RCC 7860 (cell line): ENCODE measurements at regions not wholly inside any gene's neighbourhood (a gene's known extent, or its start where the extent isn't known, plus 50 kb on each side); places are given as distances from the start of the nearest gene placed in this dataset.
"Not testable (repeated sequence)": the region's sequence is repeated elsewhere in the genome, so short reads cannot be mapped to it uniquely, and the experiment has no call there.

Experiments
- DNase-seq: peaks from one replicate; pipeline ENCODE4 v3.0.0-alpha.2; 2015; ENCODE audit warnings: low spot score
- FAIRE-seq: peaks from 2 replicates; lab custom pipeline; 2012; peaks lifted over from hg19 to GRCh38; lab: Jason Lieb, UNC

- DNase-seq (no peak), FAIRE-seq (no peak)
Observed at GRCh38 chr6:170006071-170006899, 254.9 kb downstream of the ERMARD start.

GRCh38 chr6:170005665-170006064 is 254.2 kb downstream of the ERMARD start:
- DNase-seq (no peak), FAIRE-seq (no peak)

GRCh38 chr6:170004585-170005210 is 253.3 kb downstream of the ERMARD start:
- no peak for DNase-seq
- no peak for FAIRE-seq

GRCh38 chr6:170003451-170004160 is 252.2 kb downstream of the ERMARD start:
- DNase-seq: no peak
- no peak for FAIRE-seq

GRCh38 chr6:170003027-170003426 is 251.6 kb downstream of the ERMARD start:
- FAIRE-seq (no peak), DNase-seq (no peak)

- not testable (repeated sequence) for DNase-seq, FAIRE-seq
Observed at GRCh38 chr6:170001782-170002181, 250.4 kb downstream of the ERMARD start.

GRCh38 chr6:170000071-170000843 is 248.8 kb downstream of the ERMARD start:
- DNase-seq (no peak), FAIRE-seq (no peak)

- DNase-seq (no peak), FAIRE-seq (no peak)
Observed at GRCh38 chr6:169999367-169999766, 247.9 kb downstream of the ERMARD start.

GRCh38 chr6:169998457-169998856 is 247.0 kb downstream of the ERMARD start:
- DNase-seq (no peak), FAIRE-seq (no peak)

- DNase-seq (no peak), FAIRE-seq (no peak)
Observed at GRCh38 chr6:169997930-169998218, 246.5 kb downstream of the ERMARD start.

- DNase-seq (no peak), FAIRE-seq (no peak)
Observed at GRCh38 chr6:169997187-169997929, 245.9 kb downstream of the ERMARD start.

GRCh38 chr6:169996378-169997051 is 245.1 kb downstream of the ERMARD start:
- no peak for DNase-seq
- FAIRE-seq: no peak

GRCh38 chr6:169994739-169995138 is 243.3 kb downstream of the ERMARD start:
- FAIRE-seq (no peak), DNase-seq (no peak)

- no peak for FAIRE-seq
- no peak for DNase-seq
Observed at GRCh38 chr6:169993861-169994481, 242.5 kb downstream of the ERMARD start.

- DNase-seq: no peak
Observed at GRCh38 chr6:169991913-169992312, 240.5 kb downstream of the ERMARD start.

GRCh38 chr6:169991031-169991390 is 239.6 kb downstream of the ERMARD start:
- DNase-seq (no peak), FAIRE-seq (no peak)

More at GRCh38 chr6:169991913-169992312, 240.5 kb downstream of the ERMARD start:
- no peak for FAIRE-seq

- DNase-seq: no peak
- FAIRE-seq: no peak
Observed at GRCh38 chr6:169990095-169991030, 238.9 kb downstream of the ERMARD start.

- no peak for FAIRE-seq
Observed at GRCh38 chr6:169989594-169989993, 238.2 kb downstream of the ERMARD start.

More at GRCh38 chr6:169989594-169989993, 238.2 kb downstream of the ERMARD start:
- DNase-seq: no peak
